H9 (cell line): ENCODE measurements at regions not wholly inside any gene's neighbourhood (a gene's known extent, or its start where the extent isn't known, plus 50 kb on each side); places are given as distances from the start of the nearest gene placed in this dataset.

Experiments used
- DNase-seq: peaks from one replicate; pipeline ENCODE4 v3.0.0-alpha.2; 2017
- H2AFZ ChIP-seq: one replicate; pipeline ENCODE4 v1.6.1; 2013; ENCODE audit warnings: mild to moderate bottlenecking, low read length, control low read depth, moderate library complexity
- H2AK5ac ChIP-seq: 2 replicates; pipeline ENCODE4 v1.6.1; 2013; ENCODE audit warnings: low read length, control low read depth, mixed read lengths; ENCODE audit not compliant: insufficient read length
- H2BK120ac ChIP-seq: one replicate; pipeline ENCODE4 v1.6.1; 2013; ENCODE audit warnings: low read depth, mild to moderate bottlenecking, low read length, control low read depth, inconsistent platforms; ENCODE audit not compliant: poor library complexity, severe bottlenecking
- H2BK12ac ChIP-seq: 2 replicates; pipeline ENCODE4 v1.6.1; 2013; ENCODE audit warnings: low read length, control low read depth, mixed read lengths, low read depth; ENCODE audit not compliant: insufficient read length
- H2BK15ac ChIP-seq: 2 replicates; pipeline ENCODE4 v1.6.1; 2013; ENCODE audit warnings: low read depth, low read length, control low read depth
- H2BK20ac ChIP-seq: one replicate; pipeline ENCODE4 v1.6.1; 2013; ENCODE audit warnings: low read depth, mild to moderate bottlenecking, low read length, control low read depth, inconsistent platforms; ENCODE audit not compliant: poor library complexity, severe bottlenecking
- H2BK5ac ChIP-seq: 2 replicates; pipeline ENCODE4 v1.6.1; 2013; ENCODE audit warnings: low read length, control low read depth, mixed read lengths; ENCODE audit not compliant: insufficient read length
- H3K14ac ChIP-seq: 2 replicates; pipeline ENCODE4 v1.6.1; 2013; ENCODE audit warnings: low read length, control low read depth; ENCODE audit not compliant: insufficient read depth
- H3K18ac ChIP-seq: 2 replicates; pipeline ENCODE4 v1.6.1; 2013; ENCODE audit warnings: low read depth, mild to moderate bottlenecking, mixed read lengths, low read length, control low read depth; ENCODE audit not compliant: insufficient read length
- H3K23ac ChIP-seq: 2 replicates; pipeline ENCODE4 v1.6.1; 2013; ENCODE audit warnings: low read length, control low read depth, mixed read lengths, low read depth; ENCODE audit not compliant: insufficient read length
- H3K23me2 ChIP-seq: 2 replicates; pipeline ENCODE4 v1.6.1; 2013; ENCODE audit warnings: low read depth, mild to moderate bottlenecking, mixed read lengths, low read length, control low read depth; ENCODE audit not compliant: insufficient read length, poor library complexity, severe bottlenecking
- H3K27ac ChIP-seq: 2 replicates; pipeline ENCODE4 v1.5.1; 2013; ENCODE audit warnings: low read length, control low read depth, mixed read lengths, low read depth; ENCODE audit not compliant: insufficient read length
- H3K27me3 ChIP-seq: 2 replicates; pipeline ENCODE4 v1.6.1; 2013; ENCODE audit warnings: low read length, control low read depth, inconsistent platforms; ENCODE audit not compliant: insufficient read depth
- H3K4ac ChIP-seq: 2 replicates; pipeline ENCODE4 v1.6.1; 2013; ENCODE audit warnings: low read depth, mild to moderate bottlenecking, control low read depth, inconsistent platforms, low read length, moderate library complexity
- H3K4me1 ChIP-seq: 2 replicates; pipeline ENCODE4 v1.6.1; 2013; ENCODE audit warnings: low read length, control low read depth, inconsistent platforms; ENCODE audit not compliant: insufficient read depth
- H3K4me2 ChIP-seq: 2 replicates; pipeline ENCODE4 v1.6.1; 2013; ENCODE audit warnings: low read length, control low read depth, mixed read lengths; ENCODE audit not compliant: insufficient read length, insufficient read depth
- H3K56ac ChIP-seq: 2 replicates; pipeline ENCODE4 v1.6.1; 2013; ENCODE audit warnings: low read depth, mild to moderate bottlenecking, mixed read lengths, low read length, control low read depth; ENCODE audit not compliant: insufficient read length
- H3K79me1 ChIP-seq: 2 replicates; pipeline ENCODE4 v1.6.1; 2013; ENCODE audit warnings: low read depth, mild to moderate bottlenecking, moderate library complexity, low read length, control low read depth, inconsistent platforms; ENCODE audit not compliant: insufficient read depth, poor library complexity, severe bottlenecking
- H3K79me2 ChIP-seq: 2 replicates; pipeline ENCODE4 v1.6.1; 2013; ENCODE audit warnings: low read length, control low read depth, inconsistent platforms; ENCODE audit not compliant: insufficient read depth
- H3K9ac ChIP-seq: 2 replicates; pipeline ENCODE4 v1.6.1; 2013; ENCODE audit warnings: low read length, control low read depth, mixed read lengths; ENCODE audit not compliant: insufficient read length; ENCODE audit errors: extremely low read depth
- H3K9me3 ChIP-seq: one replicate; pipeline ENCODE4 v1.6.1; 2013; ENCODE audit warnings: low read depth, low read length, inconsistent platforms; ENCODE audit not compliant: control insufficient read depth
- H3T11ph ChIP-seq: one replicate; pipeline ENCODE4 v1.6.1; 2013; ENCODE audit warnings: mild to moderate bottlenecking, low read length, control low read depth, inconsistent platforms
- H4K20me1 ChIP-seq: one replicate; pipeline ENCODE4 v1.6.1; 2013; ENCODE audit not compliant: control insufficient read depth, insufficient read length, insufficient read depth
- H4K5ac ChIP-seq: 2 replicates; pipeline ENCODE4 v1.6.1; 2013; ENCODE audit warnings: low read depth, mild to moderate bottlenecking, mixed read lengths, low read length, control low read depth; ENCODE audit not compliant: insufficient read length
- H4K8ac ChIP-seq: replicated peaks from 2 replicates; pipeline ENCODE4 v1.6.1; 2013; ENCODE audit warnings: low read length, control low read depth, mixed read lengths, low read depth; ENCODE audit not compliant: insufficient read length
- H4K91ac ChIP-seq: 2 replicates; pipeline ENCODE4 v1.6.1; 2013; ENCODE audit warnings: low read depth, mild to moderate bottlenecking, moderate library complexity, mixed read lengths, low read length, control low read depth; ENCODE audit not compliant: insufficient read length
- H3K27ac Mint-ChIP-seq, 3 experiments: 2 replicates in 2 of 3; 3 replicates in 1 of 3; pipeline ENCODE4 v1.8.0; 2020 to 2021; ENCODE audit warnings: mixed read lengths in 3 of 3, mild to moderate bottlenecking in 1 of 3, moderate library complexity in 1 of 3
- H3K27me3 Mint-ChIP-seq: 2 replicates; pipeline ENCODE4 v1.8.0; 2021; ENCODE audit warnings: low read depth, mild to moderate bottlenecking, moderate library complexity, mixed read lengths
- H3K36me3 Mint-ChIP-seq, 3 experiments: 2 replicates in 2 of 3; 3 replicates in 1 of 3; pipeline ENCODE4 v1.8.0; 2020 to 2021; ENCODE audit warnings: low read depth in 3 of 3, mixed read lengths in 3 of 3; ENCODE audit not compliant: insufficient read depth in 1 of 3
- H3K4me1 Mint-ChIP-seq, 2 experiments: 2 replicates each; pipeline ENCODE4 v1.8.0; 2020; ENCODE audit warnings: mixed read lengths in 2 of 2
- H3K4me3 Mint-ChIP-seq, 2 experiments: 2 replicates in 1 of 2; 3 replicates in 1 of 2; pipeline ENCODE4 v1.8.0; 2020 to 2021; ENCODE audit warnings: mild to moderate bottlenecking in 2 of 2, mixed read lengths in 2 of 2, moderate library complexity in 1 of 2
- H3K9me3 Mint-ChIP-seq, 2 experiments: 2 replicates in 1 of 2; 3 replicates in 1 of 2; pipeline ENCODE4 v1.8.0; 2020; ENCODE audit warnings: mild to moderate bottlenecking in 2 of 2, mixed read lengths in 2 of 2, moderate library complexity in 1 of 2
- WGBS: extraction: QIAGEN DNeasy Blood & Tissue Kit; methylation state at CpG from one replicate; pipeline ENCODE4 v1.1.7; 2013; ENCODE audit warnings: missing lambda C conversion rate, low lambda C conversion rate, mixed read lengths; ENCODE audit not compliant: insufficient read length; ENCODE audit errors: extremely low coverage; 5-methylcytosine and 5-hydroxymethylcytosine counted together
- TF ChIP-seq, protein P1 (sequence below): fragments of 200-600 bp; sonication (generic); conservative IDR thresholded peaks from 3 replicates; pipeline ENCODE4 v1.8.0; 2021; ENCODE audit warnings: antibody characterized with exemption, mild to moderate bottlenecking

DNA sequence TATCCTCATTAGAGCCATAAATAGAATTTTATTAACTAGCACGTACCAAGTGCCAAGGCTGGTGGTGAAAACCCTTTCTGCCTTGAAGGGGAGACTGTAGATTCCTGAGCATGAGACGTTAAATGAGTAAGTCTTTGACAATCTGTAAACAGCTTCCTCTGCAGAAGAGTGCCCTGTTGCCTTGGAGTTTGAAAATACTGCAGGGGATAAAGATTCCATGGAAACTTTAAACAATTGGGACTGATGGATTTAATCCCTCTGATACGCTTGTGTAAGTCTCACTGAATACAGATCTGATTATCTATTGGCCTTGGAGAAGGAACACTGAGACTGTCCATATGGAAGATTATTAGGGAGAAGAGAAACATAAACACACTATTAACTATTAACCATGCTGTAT, 1053.4 kb upstream of the RBFOX1 start:
- Histone ChIP-seq H3K79me1 (no peaks in the 10 kb centered on the region), H3K27me3 (no peaks in the 10 kb centered on the region), H2AFZ (no peak overlapping the region), H4K5ac (no peak overlapping the region), H3K4me2 (no peak overlapping the region), H2BK12ac (no peak overlapping the region), H4K8ac (no peak overlapping the region), H2AK5ac (no peak overlapping the region), H3K18ac (no peak overlapping the region), H3K9ac (no peak overlapping the region), H3T11ph (no peak overlapping the region), H3K4ac (no peak overlapping the region), H4K91ac (no peak overlapping the region), H3K9me3 (no peaks in the 10 kb centered on the region), H2BK120ac (no peak overlapping the region), H3K27ac (no peak overlapping the region), H3K14ac (no peak overlapping the region), H3K56ac (no peak overlapping the region), H2BK15ac (no peak overlapping the region), H4K20me1 (no peaks in the 10 kb centered on the region), H3K4me1 (0 out of 2 replicates have a peak, but pooled peaks cover 3% of the 10 kb centered on the region), H3K23ac (no peak overlapping the region), H3K23me2 (no peaks in the 10 kb centered on the region), H2BK20ac (no peak overlapping the region), H2BK5ac (no peak overlapping the region), H3K79me2 (no peaks in the 10 kb centered on the region)
- no peaks in the 10 kb centered on the region for H3K27me3 Mint-ChIP-seq
- no CpG with 5 or more reads among the region's 3 CpGs for WGBS
- no peaks in the 10 kb centered on the region for H3K9me3 Mint-ChIP-seq
- H3K36me3 Mint-ChIP-seq: no peaks in the 10 kb centered on the region; a peak in 1 of 7 replicates
- H3K4me1 Mint-ChIP-seq: peaks cover 36 to 40% of the 10 kb centered on the region in 2 experiments
- DNase-seq: no peak
- H3K4me3 Mint-ChIP-seq: no peak overlapping the region
- H3K27ac Mint-ChIP-seq: no peak overlapping the region
- TF ChIP-seq, protein P1, sequence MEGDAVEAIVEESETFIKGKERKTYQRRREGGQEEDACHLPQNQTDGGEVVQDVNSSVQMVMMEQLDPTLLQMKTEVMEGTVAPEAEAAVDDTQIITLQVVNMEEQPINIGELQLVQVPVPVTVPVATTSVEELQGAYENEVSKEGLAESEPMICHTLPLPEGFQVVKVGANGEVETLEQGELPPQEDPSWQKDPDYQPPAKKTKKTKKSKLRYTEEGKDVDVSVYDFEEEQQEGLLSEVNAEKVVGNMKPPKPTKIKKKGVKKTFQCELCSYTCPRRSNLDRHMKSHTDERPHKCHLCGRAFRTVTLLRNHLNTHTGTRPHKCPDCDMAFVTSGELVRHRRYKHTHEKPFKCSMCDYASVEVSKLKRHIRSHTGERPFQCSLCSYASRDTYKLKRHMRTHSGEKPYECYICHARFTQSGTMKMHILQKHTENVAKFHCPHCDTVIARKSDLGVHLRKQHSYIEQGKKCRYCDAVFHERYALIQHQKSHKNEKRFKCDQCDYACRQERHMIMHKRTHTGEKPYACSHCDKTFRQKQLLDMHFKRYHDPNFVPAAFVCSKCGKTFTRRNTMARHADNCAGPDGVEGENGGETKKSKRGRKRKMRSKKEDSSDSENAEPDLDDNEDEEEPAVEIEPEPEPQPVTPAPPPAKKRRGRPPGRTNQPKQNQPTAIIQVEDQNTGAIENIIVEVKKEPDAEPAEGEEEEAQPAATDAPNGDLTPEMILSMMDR: no peak
